A549 (cell line): ENCODE measurements at regions not wholly inside any gene's neighbourhood (a gene's known extent, or its start where the extent isn't known, plus 50 kb on each side); places are given as distances from the start of the nearest gene placed in this dataset.
A peak's percentile ranks its signal among the peaks of the same experiment; 100 is the strongest.

Experiments used
- ATAC-seq, 2 experiments: fragments of 200-7000 bp in 1 of 2; fragments of >200 bp in 1 of 2; cut with Nextera tagmentation in 1 of 2; cut with Tn5 transposase in 1 of 2; 3 replicates each; pipeline versions ENCODE4 v1.8.0 to v1.9.1; 2018 to 2020; ENCODE audit warnings: mild to moderate bottlenecking in 1 of 2, moderate library complexity in 1 of 2
- CTCF ChIA-PET: fragments of 300-600 bp; sonication (Branson Sonifier 250); formaldehyde crosslinking; extraction: SDS; loops from one replicate; lab custom pipeline; 2021; ENCODE audit warnings: antibody characterized with exemption, inconsistent platforms; lab: Yijun Ruan, JAX
- POLR2A ChIA-PET: fragments of 350-600 bp; formaldehyde crosslinking; extraction: SDS; loops from one replicate; lab custom pipeline; 2021; ENCODE audit warnings: antibody characterized with exemption, inconsistent platforms; lab: Yijun Ruan, JAX
- DNase-seq, 2 experiments: peaks; one replicate each; pipeline versions ENCODE4 v3.0.0 to v3.0.0-alpha.2; 2011 to 2016; ENCODE audit warnings: low read depth in 1 of 2, low spot score in 1 of 2
- FAIRE-seq: peaks from 2 replicates; lab custom pipeline; 2011; peaks lifted over from hg19 to GRCh38; lab: Jason Lieb, UNC
- H3K27ac ChIP-seq, 2 experiments: fragments of >200 bp; sonication (Bioruptor Twin); formaldehyde crosslinking; 3 replicates each; pipeline ENCODE4 v1.5.1; 2016 to 2017
- H3K4me1 ChIP-seq: fragments of >200 bp; sonication (Bioruptor Twin); formaldehyde crosslinking; 3 replicates; pipeline ENCODE4 v1.6.1; 2016
- H3K4me2 ChIP-seq: fragments of >200 bp; sonication (Bioruptor Twin); formaldehyde crosslinking; 3 replicates; pipeline ENCODE4 v1.6.1; 2016
- H3K4me3 ChIP-seq: fragments of >200 bp; sonication (Bioruptor Twin); formaldehyde crosslinking; 3 replicates; pipeline ENCODE4 v1.5.1; 2016
- H3K9me3 ChIP-seq: fragments of >200 bp; sonication (Bioruptor Twin); formaldehyde crosslinking; 3 replicates; pipeline ENCODE4 v1.6.1; 2016
- BCL3 ChIP-seq: fragments of >200 bp; sonication (Bioruptor Twin); formaldehyde crosslinking; IDR thresholded peaks from 3 replicates; pipeline ENCODE4 v1.6.1; 2016
- CEBPB ChIP-seq, 2 experiments: fragments of >200 bp in 1 of 2; sonication (Bioruptor Twin) in 1 of 2; formaldehyde crosslinking in 1 of 2; IDR thresholded peaks; 2 replicates each; pipeline ENCODE4 v1.6.1; 2012 to 2016
- EHMT2 ChIP-seq: fragments of 200-600 bp; sonication (generic); IDR thresholded peaks from 2 replicates; pipeline ENCODE4 v1.6.1; 2016; ENCODE audit warnings: antibody characterized with exemption, low read depth, mild to moderate bottlenecking, moderate library complexity
- ELK1 ChIP-seq: fragments of 150-350 bp; IDR thresholded peaks from 2 replicates; pipeline ENCODE4 v1.6.1; 2014; ENCODE audit warnings: low read depth, mild to moderate bottlenecking, low read length
- EP300 ChIP-seq, 2 experiments: fragments of >200 bp; sonication (Bioruptor Twin); formaldehyde crosslinking; IDR thresholded peaks; 2 replicates in 1 of 2; 3 replicates in 1 of 2; pipeline ENCODE4 v1.6.1; 2016 to 2017
- FOSL2 ChIP-seq, 2 experiments: fragments of 450-650 bp in 1 of 2; fragments of >200 bp in 1 of 2; sonication (Bioruptor Twin) in 1 of 2; formaldehyde crosslinking; IDR thresholded peaks; 2 replicates each; pipeline versions ENCODE4 v1.5.0 to v1.6.1; 2016 to 2020; ENCODE audit warnings: mild to moderate bottlenecking in 1 of 2, moderate library complexity in 1 of 2
- FOXS1 ChIP-seq: fragments of 250-450 bp; sonication (Bioruptor Pico); IDR thresholded peaks from 2 replicates; pipeline ENCODE4 v1.5.0; 2020; ENCODE audit warnings: mild to moderate bottlenecking, moderate library complexity
- GATA3 ChIP-seq: IDR thresholded peaks from 2 replicates; pipeline ENCODE4 v1.6.1; 2012; ENCODE audit warnings: borderline replicate concordance
- HEYL ChIP-seq: fragments of 250-450 bp; sonication (Bioruptor Pico); IDR thresholded peaks from 2 replicates; pipeline ENCODE4 v1.8.0; 2021; ENCODE audit warnings: mild to moderate bottlenecking, moderate library complexity
- HOXA7 ChIP-seq: fragments of 250-450 bp; sonication (Bioruptor Pico); IDR thresholded peaks from 2 replicates; pipeline ENCODE4 v1.5.0; 2020; ENCODE audit warnings: mild to moderate bottlenecking, moderate library complexity
- MAFK ChIP-seq: fragments of 450-650 bp; IDR thresholded peaks from 2 replicates; pipeline ENCODE4 v1.6.1; 2014; ENCODE audit not compliant: partially characterized antibody
- MYC ChIP-seq: IDR thresholded peaks from 2 replicates; pipeline ENCODE4 v1.6.1; 2012; ENCODE audit warnings: mild to moderate bottlenecking, inconsistent platforms, low read length, improper control_type of control experiment, borderline replicate concordance
- NR3C1 ChIP-seq: fragments of >200 bp; sonication (Bioruptor Twin); formaldehyde crosslinking; IDR thresholded peaks from 3 replicates; pipeline ENCODE4 v1.6.1; 2017
- RAD21 ChIP-seq, 2 experiments: fragments of >200 bp in 1 of 2; sonication (Bioruptor Twin) in 1 of 2; formaldehyde crosslinking in 1 of 2; IDR thresholded peaks in 1 of 2; conservative IDR thresholded peaks in 1 of 2; 2 replicates in 1 of 2; 3 replicates in 1 of 2; pipeline ENCODE4 v1.6.1; 2012 to 2018; ENCODE audit warnings: inconsistent platforms in 1 of 2
- SMC3 ChIP-seq: fragments of >200 bp; sonication (Bioruptor Twin); formaldehyde crosslinking; IDR thresholded peaks from 3 replicates; pipeline ENCODE4 v1.6.1; 2018; ENCODE audit warnings: inconsistent platforms
- WGBS: methylation state at CpG from one replicate; pipeline ENCODE4 v1.1.6; 2017; ENCODE audit errors: missing lambda C conversion rate; 5-methylcytosine and 5-hydroxymethylcytosine counted together
- TF ChIP-seq, protein P1 (sequence below): fragments of >200 bp; sonication (Bioruptor Twin); formaldehyde crosslinking; IDR thresholded peaks from 2 replicates; pipeline ENCODE4 v1.6.1; 2016
- TF ChIP-seq, protein P2 (sequence below): IDR thresholded peaks from 2 replicates; pipeline ENCODE4 v1.6.1; 2012; ENCODE audit warnings: low read depth, borderline replicate concordance
- TF ChIP-seq, protein P3 (sequence below): fragments of 250-450 bp; sonication (Bioruptor Pico); IDR thresholded peaks from 2 replicates; pipeline ENCODE4 v1.5.0; 2020; ENCODE audit warnings: low read depth, mild to moderate bottlenecking, moderate library complexity
- TF ChIP-seq, protein P4 (sequence below): fragments of 450-650 bp; IDR thresholded peaks from 2 replicates; pipeline ENCODE4 v1.6.1; 2014; ENCODE audit warnings: antibody characterized with exemption

DNA sequence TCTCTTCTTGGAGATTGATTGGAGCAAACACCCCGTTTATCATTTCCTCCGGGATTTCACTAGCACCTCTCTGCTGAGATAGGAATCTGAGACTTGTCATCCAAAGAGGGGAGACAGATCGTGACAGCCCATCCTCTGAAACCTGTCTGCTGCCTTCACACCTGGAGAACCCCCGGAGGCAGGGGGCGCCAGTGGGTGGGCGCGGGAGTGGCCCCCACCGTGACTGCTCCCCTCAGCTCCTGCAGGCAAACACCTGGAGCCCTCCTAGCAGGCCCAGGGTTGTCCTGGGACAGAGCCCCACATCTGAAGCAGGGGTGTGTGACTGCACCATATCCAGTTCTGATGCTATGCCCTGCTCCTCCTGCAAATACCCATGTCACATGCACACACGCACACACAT lies 209.5 kb upstream of the POU3F1 start:
- Histone ChIP-seq H3K4me1 (no peaks in the 10 kb centered on the region), H3K4me2 (no peak overlapping the region), H3K27ac (no peak overlapping the region), H3K9me3 (no peaks in the 10 kb centered on the region), H3K4me3 (no peak overlapping the region)
- TF ChIP-seq HOXA7 (CRISPR knock-in tag) (no peak), FOXS1 (CRISPR knock-in tag) (no peak), MAFK (no peak), SMC3 (no peak), FOSL2 (IDR thresholded peaks at IDR 0.05) (no peak), FOSL2 (CRISPR knock-in tag; IDR thresholded peaks at IDR 0.05) (no peak), HEYL (CRISPR knock-in tag) (no peak), EP300 (IDR thresholded peaks at IDR 0.05) (no peak), EHMT2 (no peak), CEBPB (IDR thresholded peaks at IDR 0.05) (no peak), MYC (no peak), ELK1 (no peak)
- TF ChIP-seq, protein P1, sequence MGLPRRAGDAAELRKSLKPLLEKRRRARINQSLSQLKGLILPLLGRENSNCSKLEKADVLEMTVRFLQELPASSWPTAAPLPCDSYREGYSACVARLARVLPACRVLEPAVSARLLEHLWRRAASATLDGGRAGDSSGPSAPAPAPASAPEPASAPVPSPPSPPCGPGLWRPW = no peak
- TF ChIP-seq, protein P2, sequence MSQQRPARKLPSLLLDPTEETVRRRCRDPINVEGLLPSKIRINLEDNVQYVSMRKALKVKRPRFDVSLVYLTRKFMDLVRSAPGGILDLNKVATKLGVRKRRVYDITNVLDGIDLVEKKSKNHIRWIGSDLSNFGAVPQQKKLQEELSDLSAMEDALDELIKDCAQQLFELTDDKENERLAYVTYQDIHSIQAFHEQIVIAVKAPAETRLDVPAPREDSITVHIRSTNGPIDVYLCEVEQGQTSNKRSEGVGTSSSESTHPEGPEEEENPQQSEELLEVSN = no peak
- TF ChIP-seq, protein P3, sequence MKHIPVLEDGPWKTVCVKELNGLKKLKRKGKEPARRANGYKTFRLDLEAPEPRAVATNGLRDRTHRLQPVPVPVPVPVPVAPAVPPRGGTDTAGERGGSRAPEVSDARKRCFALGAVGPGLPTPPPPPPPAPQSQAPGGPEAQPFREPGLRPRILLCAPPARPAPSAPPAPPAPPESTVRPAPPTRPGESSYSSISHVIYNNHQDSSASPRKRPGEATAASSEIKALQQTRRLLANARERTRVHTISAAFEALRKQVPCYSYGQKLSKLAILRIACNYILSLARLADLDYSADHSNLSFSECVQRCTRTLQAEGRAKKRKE (CRISPR knock-in tag) = no peak
- TF ChIP-seq, protein P4, sequence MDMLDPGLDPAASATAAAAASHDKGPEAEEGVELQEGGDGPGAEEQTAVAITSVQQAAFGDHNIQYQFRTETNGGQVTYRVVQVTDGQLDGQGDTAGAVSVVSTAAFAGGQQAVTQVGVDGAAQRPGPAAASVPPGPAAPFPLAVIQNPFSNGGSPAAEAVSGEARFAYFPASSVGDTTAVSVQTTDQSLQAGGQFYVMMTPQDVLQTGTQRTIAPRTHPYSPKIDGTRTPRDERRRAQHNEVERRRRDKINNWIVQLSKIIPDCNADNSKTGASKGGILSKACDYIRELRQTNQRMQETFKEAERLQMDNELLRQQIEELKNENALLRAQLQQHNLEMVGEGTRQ = no peak
- 16% methylated on average over 4 of the region's 9 CpGs for whole genome bisulfite sequencing
- DNase-seq (no peak), FAIRE-seq (no peak), ATAC-seq (no peak)
- ChIA-PET POLR2A (interaction anchor here (0.6 kb wide), 1 partner anchor 240 kb away, joined by 3 read pairs; no protein-coding TSS in a partner anchor), CTCF (no interaction called here)

GRCh38 chr1:38253314-38253713 lies 206.7 kb upstream of the POU3F1 start:
- TF ChIP-seq, protein P4 = 0 out of 2 replicates have a peak, but pooled peaks have one; percentile 8
- TF ChIP-seq GATA3 = no peak
- TF ChIP-seq CEBPB (IDR thresholded peaks at IDR 0.05) = no peak
- TF ChIP-seq BCL3 = no peak
- TF ChIP-seq NR3C1 = no peak
- TF ChIP-seq RAD21 (conservative IDR thresholded peaks at IDR 0.05 in 1 of 2, IDR thresholded peaks at IDR 0.05 in 1 of 2) = no peak
- TF ChIP-seq, all 56 proteins: peak for 1
- ChIA-PET CTCF (no interaction called here), POLR2A (no interaction called here)
- Histone ChIP-seq H3K27ac (no peak overlapping the region), H3K4me2 (no peak overlapping the region), H3K9me3 (no peaks in the 10 kb centered on the region), H3K4me3 (no peak overlapping the region), H3K4me1 (no peaks in the 10 kb centered on the region)
- FAIRE-seq (no peak), DNase-seq (no peak), ATAC-seq (no peak)
- 9% methylated on average over 2 of the region's 2 CpGs for WGBS
